Natural killer cell (primary cell): ENCODE measurements at regions not wholly inside any gene's neighbourhood (a gene's known extent, or its start where the extent isn't known, plus 50 kb on each side); places are given as distances from the start of the nearest gene placed in this dataset.
A peak's percentile ranks its signal among the peaks of the same experiment; 100 is the strongest.
"Not testable (repeated sequence)": the region's sequence is repeated elsewhere in the genome, so short reads cannot be mapped to it uniquely, and the experiment has no call there.

Experiments used
- ATAC-seq, 3 donors: fragments of 150-1000 bp in 2 of 3; fragments of 200-7000 bp in 1 of 3; cut with Tn5 transposase; 1 replicate in 1 of 3; 2 replicates in 2 of 3; pipeline ENCODE4 v1.10.0; 2021; ENCODE audit warnings: mild to moderate bottlenecking in 2 of 3, moderate library complexity in 2 of 3
- DNase-seq, 2 donors: peaks; one replicate each; pipeline versions ENCODE4 v3.0.0 to v3.0.0-alpha.2; 2013 to 2021; ENCODE audit warnings: mixed read lengths in 1 of 2
- H3K27ac ChIP-seq: one replicate; pipeline ENCODE4 v1.5.1; 2013; ENCODE audit warnings: mild to moderate bottlenecking, low read length
- H3K27me3 ChIP-seq: one replicate; pipeline ENCODE4 v1.6.1; 2013; ENCODE audit warnings: low read length; ENCODE audit not compliant: control insufficient read depth, insufficient read depth
- H3K36me3 ChIP-seq: one replicate; pipeline ENCODE4 v1.6.1; 2013; ENCODE audit warnings: low read length; ENCODE audit not compliant: control insufficient read depth, insufficient read depth
- H3K4me1 ChIP-seq: one replicate; pipeline ENCODE4 v1.6.1; 2013; ENCODE audit warnings: low read length; ENCODE audit not compliant: control insufficient read depth, insufficient read depth
- H3K4me3 ChIP-seq: one replicate; pipeline ENCODE4 v1.5.1; 2013; ENCODE audit warnings: low read length
- H3K9me3 ChIP-seq: one replicate; pipeline ENCODE4 v1.6.1; 2013; ENCODE audit warnings: low read length; ENCODE audit not compliant: control insufficient read depth, insufficient read depth
- H3K27ac Mint-ChIP-seq, 2 donors: one replicate each; pipeline ENCODE4 v1.8.0; 2022; ENCODE audit warnings: mild to moderate bottlenecking in 2 of 2, mixed read lengths in 2 of 2, moderate library complexity in 1 of 2
- H3K27me3 Mint-ChIP-seq, 2 donors: one replicate each; pipeline ENCODE4 v1.8.0; 2022; ENCODE audit warnings: low read depth in 2 of 2, mixed read lengths in 2 of 2
- H3K36me3 Mint-ChIP-seq: one replicate; pipeline ENCODE4 v1.8.0; 2022; ENCODE audit warnings: mixed read lengths
- H3K4me1 Mint-ChIP-seq, 2 donors: one replicate each; pipeline ENCODE4 v1.8.0; 2022; ENCODE audit warnings: mixed read lengths in 2 of 2
- H3K4me3 Mint-ChIP-seq: one replicate; pipeline ENCODE4 v1.8.0; 2022; ENCODE audit warnings: mild to moderate bottlenecking, moderate library complexity, mixed read lengths
- H3K9me3 Mint-ChIP-seq, 2 donors: one replicate each; pipeline ENCODE4 v1.8.0; 2022; ENCODE audit warnings: mixed read lengths in 2 of 2
- CTCF ChIP-seq: fragments of 200-600 bp; IDR thresholded peaks from one replicate; pipeline ENCODE4 v1.8.0; 2022; ENCODE audit warnings: antibody characterized with exemption
- WGBS: methylation state at CpG from one replicate; pipeline ENCODE4 v1.1.7; 2013; ENCODE audit warnings: missing lambda C conversion rate; ENCODE audit not compliant: insufficient coverage; 5-methylcytosine and 5-hydroxymethylcytosine counted together
- intact Hi-C: fragments of 100-400 bp; cut with micrococcal nuclease; formaldehyde crosslinking; loops from one replicate; pipeline ENCODE4 v1.14.2; 2022

DNA sequence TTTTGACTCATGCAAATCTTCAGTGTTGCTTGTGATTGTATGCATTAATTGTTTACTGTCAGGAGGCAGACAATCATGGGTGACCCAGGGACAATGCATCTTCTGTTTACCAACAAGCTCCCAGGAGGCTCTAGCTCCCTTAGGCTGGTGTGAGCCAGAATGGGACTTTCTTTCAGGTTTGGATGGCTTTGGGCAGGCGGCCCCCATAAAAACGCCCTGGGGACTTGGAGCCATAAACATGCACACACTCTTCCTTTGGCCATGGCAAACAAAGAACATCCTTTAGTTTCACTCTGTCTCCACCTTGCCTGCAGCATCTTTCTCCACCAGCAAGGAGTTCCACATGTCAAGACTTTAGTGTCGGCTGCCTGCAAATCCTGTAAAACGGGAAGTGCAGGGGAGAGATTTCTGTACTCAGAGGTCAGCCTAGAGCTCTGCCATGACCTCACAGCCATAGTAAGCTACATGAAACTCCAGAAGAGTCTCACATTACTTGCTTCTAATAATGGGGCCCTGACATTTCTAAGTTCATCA, 127.6 kb downstream of the MAP3K7 start:
- Histone ChIP-seq H3K36me3 (no peaks in the 10 kb centered on the region), H3K27ac (no peak overlapping the region), H3K9me3 (no peaks in the 10 kb centered on the region), H3K27me3 (no peaks in the 10 kb centered on the region), H3K4me3 (no peak overlapping the region), H3K4me1 (peaks cover 30% of the 10 kb centered on the region)
- Mint-ChIP-seq H3K36me3 (no peaks in the 10 kb centered on the region), H3K4me3 (no peak overlapping the region), H3K27ac (peak overlapping the region in 1 of 2 donors; percentile 4), H3K9me3 (no peaks in the 10 kb centered on the region), H3K4me1 (peaks cover 10 to 13% of the 10 kb centered on the region in 2 donors), H3K27me3 (no peaks in the 10 kb centered on the region)
- DNase-seq = no peak
- intact Hi-C loops = no loop called here
- no peak for ATAC-seq
- no peak for TF ChIP-seq CTCF
- 66% methylated on average over 4 of the region's 4 CpGs for WGBS

- peak in 1 of 2 donors; percentile 71 for DNase-seq
- TF ChIP-seq CTCF = no peak
- no peak overlapping the region for H3K27ac ChIP-seq
- Mint-ChIP-seq H3K27me3 (no peaks in the 10 kb centered on the region), H3K4me3 (no peak overlapping the region), H3K9me3 (no peaks in the 10 kb centered on the region), H3K27ac (peak overlapping the region in 1 of 2 donors; percentile 4), H3K4me1 (peaks cover 6 to 9% of the 10 kb centered on the region in 2 donors), H3K36me3 (no peaks in the 10 kb centered on the region)
- H3K4me3 ChIP-seq = no peak overlapping the region
- ATAC-seq = peak in 1 of 3 donors; percentile 18
- no peaks in the 10 kb centered on the region for H3K9me3 ChIP-seq
- H3K4me1 ChIP-seq = peaks cover 26% of the 10 kb centered on the region
- intact Hi-C loops = no loop called here
- whole genome bisulfite sequencing = 62% methylated on average over 10 of the region's 10 CpGs
- no peaks in the 10 kb centered on the region for H3K27me3 ChIP-seq
- no peaks in the 10 kb centered on the region for H3K36me3 ChIP-seq
Observed at GRCh38 chr6:90458353-90459224, 128.3 kb downstream of the MAP3K7 start.

GRCh38 chr6:90457867-90458259, 129.0 kb downstream of the MAP3K7 start:
- Mint-ChIP-seq H3K27ac (peak overlapping the region in 1 of 2 donors; percentile 4), H3K9me3 (no peaks in the 10 kb centered on the region), H3K4me1 (peaks cover 0 to 4% of the 10 kb centered on the region in 2 donors), H3K4me3 (no peak overlapping the region), H3K36me3 (no peaks in the 10 kb centered on the region), H3K27me3 (no peaks in the 10 kb centered on the region)
- H3K36me3 ChIP-seq = no peaks in the 10 kb centered on the region
- H3K27me3 ChIP-seq = no peaks in the 10 kb centered on the region
- no peak overlapping the region for H3K27ac ChIP-seq
- intact Hi-C loops = no loop called here
- no peak for TF ChIP-seq CTCF
- peaks cover 19% of the 10 kb centered on the region for H3K4me1 ChIP-seq
- DNase-seq (no peak), ATAC-seq (no peak)
- H3K9me3 ChIP-seq = no peaks in the 10 kb centered on the region
- no peak overlapping the region for H3K4me3 ChIP-seq
- WGBS = 100% methylated on average over 1 of the region's 2 CpGs

DNA sequence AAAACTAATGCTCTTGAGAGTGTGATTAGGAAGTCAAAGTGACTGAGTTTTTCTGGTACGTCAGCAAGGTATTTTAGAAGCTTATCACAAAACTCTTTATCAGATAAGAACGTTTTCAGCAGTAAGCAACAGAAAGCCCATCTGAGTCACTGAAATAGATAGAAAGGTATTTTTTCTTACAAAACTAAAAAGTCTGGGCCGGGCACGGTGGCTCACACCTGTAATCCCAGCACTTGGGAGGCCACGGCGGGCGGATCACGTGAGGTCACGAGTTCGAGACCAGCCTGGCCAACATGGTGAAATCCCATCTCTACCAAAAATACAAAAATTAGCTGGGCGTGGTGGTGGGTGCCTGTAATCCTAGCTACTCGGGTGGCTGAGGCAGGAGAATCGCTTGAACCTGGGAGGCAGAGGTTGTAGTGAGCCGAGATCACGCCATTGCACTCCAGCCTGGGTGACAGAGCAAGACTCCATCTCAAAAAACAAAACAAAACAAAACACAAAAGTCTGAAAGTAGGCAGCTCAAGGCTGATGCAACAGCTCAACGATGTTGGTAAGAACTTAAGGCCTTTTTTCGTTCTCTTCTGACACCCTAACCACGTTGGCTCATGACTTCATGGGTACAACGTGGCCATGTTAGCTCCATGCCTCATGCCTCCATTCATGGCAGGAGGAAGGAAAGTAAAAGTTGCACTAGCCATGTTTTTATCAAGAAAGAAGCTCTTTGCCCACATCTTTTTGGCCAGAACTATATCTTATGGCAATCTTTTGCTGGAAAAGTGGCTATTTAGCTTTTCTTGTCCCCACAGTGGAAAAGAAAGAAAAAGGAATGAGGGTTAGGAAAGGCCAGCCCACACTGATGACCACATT, 129.6 kb downstream of the MAP3K7 start:
- H3K4me1 Mint-ChIP-seq, H3K36me3 ChIP-seq, DNase-seq, H3K27me3 Mint-ChIP-seq, H3K4me3 ChIP-seq, H3K36me3 Mint-ChIP-seq, H3K4me3 Mint-ChIP-seq, ATAC-seq, H3K27ac ChIP-seq, H3K9me3 Mint-ChIP-seq, H3K27me3 ChIP-seq, H3K9me3 ChIP-seq, intact Hi-C loops: not testable (repeated sequence)
- H3K27ac Mint-ChIP-seq = peak overlapping the region in 1 of 2 donors; percentile 4
- WGBS = 91% methylated on average over 16 of the region's 19 CpGs
- H3K4me1 ChIP-seq = peaks cover 17% of the 10 kb centered on the region
